Subcutaneous abdominal adipose tissue (tissue), 5 donors: ENCODE measurements at regions not wholly inside any gene's neighbourhood (a gene's known extent, or its start where the extent isn't known, plus 50 kb on each side); places are given as distances from the start of the nearest gene placed in this dataset.

Experiments
- H3K27ac ChIP-seq: one replicate; pipeline ENCODE4 v1.7.0; 2013; ENCODE audit warnings: low read depth, mild to moderate bottlenecking, inconsistent platforms, low read length, moderate library complexity
- H3K27me3 ChIP-seq, 5 donors: one replicate each; pipeline ENCODE4 v1.7.0; 2013; ENCODE audit warnings: low read length in 5 of 5, inconsistent platforms in 1 of 5; ENCODE audit not compliant: control insufficient read depth in 5 of 5, insufficient read depth in 4 of 5
- H3K36me3 ChIP-seq, 5 donors: one replicate each; pipeline ENCODE4 v1.7.0; 2013; ENCODE audit warnings: low read length in 5 of 5; ENCODE audit not compliant: control insufficient read depth in 5 of 5, insufficient read depth in 5 of 5
- H3K4me1 ChIP-seq, 5 donors: one replicate each; pipeline ENCODE4 v1.7.0; 2013; ENCODE audit warnings: low read length in 5 of 5, mild to moderate bottlenecking in 3 of 5, moderate library complexity in 1 of 5; ENCODE audit not compliant: control insufficient read depth in 5 of 5, insufficient read depth in 5 of 5
- H3K4me3 ChIP-seq, 5 donors: one replicate each; pipeline ENCODE4 v1.7.0; 2013; ENCODE audit warnings: low read length in 5 of 5, low read depth in 1 of 5
- H3K9ac ChIP-seq, 5 donors: one replicate each; pipeline ENCODE4 v1.7.0; 2013; ENCODE audit warnings: low read length in 5 of 5, mild to moderate bottlenecking in 4 of 5, moderate library complexity in 3 of 5
- H3K9me3 ChIP-seq, 5 donors: one replicate each; pipeline ENCODE4 v1.7.0; 2013; ENCODE audit warnings: low read length in 5 of 5; ENCODE audit not compliant: control insufficient read depth in 5 of 5
- donor health status: healthy.
- donor health status: healthy.
- donor health status: healthy.
- donor health status: healthy.
- donor health status: healthy.

DNA sequence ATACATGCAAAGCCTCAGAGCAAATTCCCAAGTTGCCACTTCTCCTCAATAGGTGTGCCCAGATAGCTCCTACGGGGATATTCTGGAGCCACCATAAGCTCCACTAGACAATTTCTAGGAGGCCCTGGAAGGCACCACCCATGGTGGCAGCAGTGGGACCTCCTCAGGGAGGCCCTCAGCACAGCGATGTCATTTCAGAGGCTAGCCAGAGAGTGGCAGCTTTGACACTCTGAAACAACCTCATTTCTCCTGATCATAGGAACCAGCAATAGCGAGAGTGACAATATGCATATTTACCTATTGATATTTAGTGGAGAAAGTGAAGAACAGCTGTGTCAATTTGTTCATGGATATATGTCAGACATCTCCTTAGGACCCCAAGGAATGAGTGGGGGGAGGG lies 612.3 kb downstream of the SOX5 start:
- Histone ChIP-seq H3K9ac (no peak overlapping the region), H3K36me3 (no peaks in the 10 kb centered on the region), H3K4me3 (no peak overlapping the region), H3K9me3 (no peaks in the 10 kb centered on the region), H3K27ac (no peak overlapping the region), H3K27me3 (no peaks in the 10 kb centered on the region), H3K4me1 (no peaks in the 10 kb centered on the region)

DNA sequence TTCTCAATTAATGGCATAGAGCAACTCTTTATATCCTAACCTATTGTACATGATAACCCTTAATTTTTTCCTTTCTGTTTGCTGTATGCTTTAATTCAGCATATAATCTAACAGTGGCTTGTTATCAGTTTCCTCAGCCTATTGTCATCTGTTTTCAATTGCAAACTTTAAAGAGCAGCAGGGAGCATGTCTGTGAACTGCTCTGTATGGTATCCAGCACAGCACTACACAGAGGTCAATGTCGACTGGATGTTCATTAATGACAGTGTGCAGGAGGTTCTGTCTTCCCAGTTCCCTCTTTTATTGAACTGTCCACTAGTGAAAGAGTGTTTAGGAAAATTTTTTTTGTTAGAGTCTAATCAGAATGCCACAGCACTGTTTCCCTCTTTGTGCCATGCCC lies 609.1 kb downstream of the SOX5 start:
- H3K9me3 ChIP-seq: no peaks in the 10 kb centered on the region

DNA sequence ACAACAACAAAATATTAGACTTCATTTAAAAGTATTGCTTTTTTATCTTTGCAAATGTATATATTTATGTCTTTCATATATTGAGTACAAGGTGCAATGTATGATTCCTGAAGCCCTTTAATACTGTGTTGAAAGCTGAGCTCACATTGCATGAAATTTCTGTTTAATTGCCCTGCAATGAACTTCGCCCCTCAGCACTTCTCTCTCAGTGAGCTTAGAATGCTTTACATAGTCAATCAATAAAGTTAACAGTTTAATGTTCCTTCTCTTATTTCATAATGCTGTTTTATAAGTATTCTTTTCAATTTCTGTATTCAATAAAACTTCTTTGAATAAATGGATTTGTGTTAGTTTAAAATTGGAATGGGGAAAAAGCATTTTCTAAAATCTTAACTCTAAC lies 607.1 kb downstream of the SOX5 start:
- no peak overlapping the region for H3K4me3 ChIP-seq
- H3K27me3 ChIP-seq: no peaks in the 10 kb centered on the region
- no peaks in the 10 kb centered on the region for H3K9me3 ChIP-seq
- no peak overlapping the region for H3K9ac ChIP-seq
- H3K27ac ChIP-seq: no peak overlapping the region
- no peaks in the 10 kb centered on the region for H3K4me1 ChIP-seq
- H3K36me3 ChIP-seq: no peaks in the 10 kb centered on the region

More for the DNA sequence above, 609.1 kb downstream of the SOX5 start:
- Histone ChIP-seq H3K4me1 (no peaks in the 10 kb centered on the region), H3K4me3 (no peak overlapping the region), H3K27ac (no peak overlapping the region), H3K9ac (no peak overlapping the region), H3K36me3 (no peaks in the 10 kb centered on the region), H3K27me3 (no peaks in the 10 kb centered on the region)

DNA sequence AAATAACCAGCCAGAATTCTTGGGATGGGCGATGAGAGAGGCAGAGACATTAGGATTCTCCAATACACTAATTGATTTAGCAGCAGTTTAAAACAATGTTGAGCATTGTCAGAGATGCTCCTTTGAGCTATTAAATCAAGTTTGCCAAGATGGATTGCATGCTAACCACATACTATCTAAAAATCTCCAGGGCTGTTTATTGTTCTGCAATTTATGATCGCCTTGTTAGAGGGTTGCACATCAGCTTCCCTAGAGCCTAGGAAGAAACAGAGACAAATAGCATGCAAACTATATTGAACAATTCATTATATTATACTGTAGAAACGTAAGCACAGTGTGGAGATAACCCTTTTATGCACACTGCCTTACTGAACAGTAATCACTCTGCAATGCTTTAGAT lies 599.9 kb downstream of the SOX5 start:
- H3K9ac ChIP-seq: no peak overlapping the region
- H3K4me3 ChIP-seq: no peak overlapping the region
- H3K27me3 ChIP-seq: no peaks in the 10 kb centered on the region
- no peaks in the 10 kb centered on the region for H3K4me1 ChIP-seq
- no peaks in the 10 kb centered on the region for H3K9me3 ChIP-seq
- H3K36me3 ChIP-seq: no peaks in the 10 kb centered on the region
- H3K27ac ChIP-seq: no peak overlapping the region

DNA sequence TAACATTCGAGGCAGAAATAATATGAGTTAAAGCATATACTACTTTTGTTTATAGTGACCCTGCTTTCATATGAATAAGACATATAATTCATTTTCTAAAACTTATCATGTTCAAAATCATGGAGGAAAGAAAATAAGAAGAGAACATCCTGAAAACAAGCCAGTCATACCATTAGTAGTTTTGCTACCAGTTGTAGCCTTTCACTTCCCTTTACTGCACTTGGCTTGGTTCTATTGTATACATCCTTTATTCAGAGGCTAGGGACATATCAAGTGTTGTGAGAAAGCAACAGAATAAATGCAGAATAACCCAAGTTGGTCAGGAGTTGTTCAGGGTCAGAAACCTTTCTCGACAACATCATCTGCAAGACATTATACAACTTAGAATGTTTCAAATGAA lies 598.7 kb downstream of the SOX5 start:
- no peaks in the 10 kb centered on the region for H3K9me3 ChIP-seq
- H3K27me3 ChIP-seq: no peaks in the 10 kb centered on the region
- no peaks in the 10 kb centered on the region for H3K4me1 ChIP-seq
- no peak overlapping the region for H3K9ac ChIP-seq
- no peak overlapping the region for H3K27ac ChIP-seq
- H3K4me3 ChIP-seq: no peak overlapping the region
- no peaks in the 10 kb centered on the region for H3K36me3 ChIP-seq

DNA sequence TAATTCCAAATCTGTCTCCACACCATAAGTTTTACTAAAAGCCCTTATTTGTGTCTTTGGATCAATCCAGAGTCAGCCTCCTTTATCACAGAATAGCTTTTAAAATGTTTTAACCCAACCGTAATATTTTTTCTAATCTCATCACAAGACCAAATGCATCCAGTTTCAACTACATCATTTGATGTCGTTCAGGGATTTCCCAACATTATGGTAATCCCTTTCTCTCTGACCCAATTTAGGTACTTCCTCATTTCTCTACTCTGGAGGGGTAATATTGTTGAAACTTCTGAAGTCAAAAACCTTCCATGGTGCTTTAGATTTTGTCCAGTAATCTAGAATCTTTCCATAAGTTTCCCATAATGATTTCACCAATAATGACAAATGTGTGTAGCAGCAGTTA lies 596.8 kb downstream of the SOX5 start:
- no peak overlapping the region for H3K9ac ChIP-seq
- H3K36me3 ChIP-seq: no peaks in the 10 kb centered on the region
- no peak overlapping the region for H3K4me3 ChIP-seq
- no peaks in the 10 kb centered on the region for H3K9me3 ChIP-seq
- no peaks in the 10 kb centered on the region for H3K27me3 ChIP-seq
- H3K27ac ChIP-seq: no peak overlapping the region
- no peaks in the 10 kb centered on the region for H3K4me1 ChIP-seq

DNA sequence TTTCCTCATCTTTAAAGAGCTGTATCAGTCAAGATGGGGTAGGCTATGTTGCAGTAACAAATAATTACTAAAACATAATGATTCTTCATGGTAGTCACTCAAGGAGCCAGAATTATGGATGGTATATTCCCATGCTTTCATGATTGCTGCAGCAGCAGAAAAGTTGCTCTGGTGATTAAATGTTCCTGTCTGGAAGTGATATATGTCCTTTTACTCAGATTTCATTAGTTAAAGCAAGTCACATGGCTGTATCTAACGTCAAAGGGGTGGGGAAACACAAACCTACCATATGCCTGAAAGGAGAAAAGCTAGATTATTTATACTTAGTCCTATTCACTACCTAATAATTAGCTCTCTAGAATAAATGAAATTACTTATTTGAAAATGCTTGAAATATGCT lies 594.7 kb downstream of the SOX5 start:
- no peaks in the 10 kb centered on the region for H3K36me3 ChIP-seq
- H3K4me3 ChIP-seq: no peak overlapping the region
- H3K4me1 ChIP-seq: peaks cover 0 to under 1% (median 0%) of the 10 kb centered on the region in 5 donors
- no peaks in the 10 kb centered on the region for H3K27me3 ChIP-seq
- H3K9me3 ChIP-seq: no peaks in the 10 kb centered on the region
- H3K27ac ChIP-seq: no peak overlapping the region
- H3K9ac ChIP-seq: no peak overlapping the region

DNA sequence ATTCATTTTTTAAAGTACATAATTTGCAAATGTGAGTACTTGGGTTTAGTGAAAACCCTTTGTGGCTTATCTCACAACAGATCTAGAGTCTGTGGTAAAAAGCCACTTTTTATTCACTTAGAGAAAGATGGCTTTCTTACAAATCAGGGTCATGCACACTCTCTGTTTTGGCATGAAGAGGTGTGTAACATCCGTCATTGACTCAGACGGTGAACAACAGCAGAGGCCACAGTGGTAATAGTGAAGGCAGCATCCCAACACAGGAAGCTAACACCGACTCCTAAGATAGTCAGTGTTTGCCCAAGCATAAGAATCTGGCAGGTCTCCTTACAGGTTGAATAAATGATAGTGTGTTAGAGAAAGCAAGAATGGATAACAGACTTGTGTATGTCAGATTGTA lies 593.0 kb downstream of the SOX5 start:
- Histone ChIP-seq H3K9me3 (no peaks in the 10 kb centered on the region), H3K4me3 (no peak overlapping the region), H3K27ac (no peak overlapping the region), H3K27me3 (no peaks in the 10 kb centered on the region), H3K4me1 (peaks cover 0 to 14% (median 5%) of the 10 kb centered on the region in 5 donors), H3K9ac (no peak overlapping the region), H3K36me3 (no peaks in the 10 kb centered on the region)

DNA sequence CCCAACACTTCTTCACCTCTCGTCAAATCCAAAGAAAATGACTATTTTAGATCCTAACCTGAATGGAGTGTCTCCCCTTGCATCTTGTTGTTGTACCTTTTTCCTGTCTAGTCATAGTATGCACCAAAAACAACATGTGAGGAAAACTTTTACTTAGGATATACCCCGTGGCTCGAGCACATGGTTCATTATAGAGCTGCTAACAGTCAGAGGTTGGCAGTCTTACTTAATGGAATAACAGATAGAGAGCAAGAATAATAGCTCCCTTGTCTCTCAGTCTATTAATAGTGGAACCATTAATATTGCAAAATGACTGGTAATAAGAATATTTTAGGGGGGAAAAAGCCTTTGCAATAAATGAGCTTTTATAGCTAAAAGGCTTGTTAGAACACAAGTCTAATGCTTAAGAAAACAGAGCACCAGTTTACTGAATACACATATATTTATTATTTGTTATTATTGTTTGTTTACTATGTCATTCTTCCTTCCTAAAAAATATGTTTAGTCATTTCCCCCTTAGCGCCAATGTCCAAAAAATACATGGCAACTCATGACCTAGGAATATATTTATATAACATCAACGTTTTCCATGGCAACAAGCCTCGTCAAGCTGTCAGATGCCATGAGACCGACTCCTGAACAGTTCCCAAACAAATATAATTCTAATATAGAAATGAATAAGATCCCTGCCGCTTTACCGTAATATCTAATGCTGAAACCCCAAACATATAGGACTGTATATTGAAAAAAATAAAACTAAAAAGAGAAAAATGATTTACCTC lies 592.4 kb downstream of the SOX5 start:
- Histone ChIP-seq H3K27ac (no peak overlapping the region), H3K9me3 (no peaks in the 10 kb centered on the region), H3K36me3 (no peaks in the 10 kb centered on the region), H3K4me3 (no peak overlapping the region), H3K9ac (no peak overlapping the region), H3K4me1 (peaks cover 0 to 14% (median 5%) of the 10 kb centered on the region in 5 donors), H3K27me3 (no peaks in the 10 kb centered on the region)

DNA sequence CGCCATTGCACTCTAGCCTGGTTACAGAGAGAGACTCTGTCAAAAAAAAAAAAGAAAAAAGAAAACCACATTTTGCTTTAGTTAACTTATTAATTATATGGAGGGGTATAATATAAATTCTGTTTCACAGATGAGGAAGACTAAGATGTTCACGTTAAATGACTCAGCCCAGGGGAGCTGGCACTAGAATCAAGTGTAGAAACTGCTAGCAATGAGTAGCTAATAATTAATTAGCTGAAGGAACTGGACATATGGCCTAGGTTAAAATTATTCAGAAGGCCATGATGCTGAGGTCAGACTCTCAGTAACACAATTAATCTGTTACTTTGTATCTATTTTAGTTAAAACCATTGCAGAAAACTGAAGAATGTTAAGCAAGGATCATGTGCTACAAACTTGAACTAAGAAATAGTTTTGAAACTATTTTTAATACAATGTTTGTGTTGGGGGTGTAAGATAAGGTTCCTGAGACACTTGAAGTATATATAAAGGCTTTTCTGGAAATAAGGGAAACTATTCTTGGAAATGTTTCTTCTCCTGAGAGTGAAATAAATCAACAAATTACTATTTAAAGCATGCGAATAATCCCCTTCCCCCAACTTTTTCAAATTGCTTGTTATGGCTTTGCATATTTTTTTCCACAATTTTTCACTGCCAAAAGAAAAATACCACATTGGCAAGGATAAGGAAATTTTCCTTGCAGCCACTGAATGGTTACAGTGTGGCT lies 589.3 kb downstream of the SOX5 start:
- no peak overlapping the region for H3K27ac ChIP-seq
- no peak overlapping the region for H3K9ac ChIP-seq
- H3K9me3 ChIP-seq: peaks cover 0 to 5% (median 0%) of the 10 kb centered on the region in 5 donors
- no peaks in the 10 kb centered on the region for H3K36me3 ChIP-seq
- no peaks in the 10 kb centered on the region for H3K27me3 ChIP-seq
- peaks cover 0 to 14% (median 5%) of the 10 kb centered on the region in 5 donors for H3K4me1 ChIP-seq
- peak overlapping the region in 1 of 5 donors; percentile 9 for H3K4me3 ChIP-seq
